ENCODE measurements at regions not wholly inside any gene's neighbourhood (a gene's known extent, or its start where the extent isn't known, plus 50 kb on each side); places are given as distances from the start of the nearest gene placed in this dataset.

- TF ChIP-seq ZBTB49 (tag by site-specific recombination; IDR thresholded peaks at IDR 0.05; ENCODE audit: low read depth) (no peak), ZNF670 (tag by site-specific recombination; IDR thresholded peaks at IDR 0.05; ENCODE audit: low read depth) (no peak), ZIC2 (tag by site-specific recombination; IDR thresholded peaks at IDR 0.05) (no peak), ZNF16 (tag by site-specific recombination; IDR thresholded peaks at IDR 0.05; ENCODE audit: low read depth) (no peak), SP7 (tag by site-specific recombination; IDR thresholded peaks at IDR 0.05) (no peak), ZNF624 (tag by site-specific recombination; IDR thresholded peaks at IDR 0.05) (no peak), EGR2 (tag by site-specific recombination; IDR thresholded peaks at IDR 0.05; ENCODE audit: low read depth) (peak; percentile 83), ZNF140 (tag by site-specific recombination; IDR thresholded peaks at IDR 0.05) (no peak), ZNF202 (tag by site-specific recombination; IDR thresholded peaks at IDR 0.05; ENCODE audit: borderline replicate concordance) (no peak), ZSCAN23 (tag by site-specific recombination; IDR thresholded peaks at IDR 0.05) (no peak), ZBTB17 (tag by site-specific recombination; IDR thresholded peaks at IDR 0.05) (no peak), KLF1 (tag by site-specific recombination; IDR thresholded peaks at IDR 0.05) (no peak), ZNF146 (tag by site-specific recombination; IDR thresholded peaks at IDR 0.05) (no peak), ZFHX2 (tag by site-specific recombination; conservative IDR thresholded peaks at IDR 0.05) (peak; percentile 38; the same call in 1 of the 2 replicates), KLF10 (tag by site-specific recombination; IDR thresholded peaks at IDR 0.05) (no peak)
- TF ChIP-seq, protein P1, sequence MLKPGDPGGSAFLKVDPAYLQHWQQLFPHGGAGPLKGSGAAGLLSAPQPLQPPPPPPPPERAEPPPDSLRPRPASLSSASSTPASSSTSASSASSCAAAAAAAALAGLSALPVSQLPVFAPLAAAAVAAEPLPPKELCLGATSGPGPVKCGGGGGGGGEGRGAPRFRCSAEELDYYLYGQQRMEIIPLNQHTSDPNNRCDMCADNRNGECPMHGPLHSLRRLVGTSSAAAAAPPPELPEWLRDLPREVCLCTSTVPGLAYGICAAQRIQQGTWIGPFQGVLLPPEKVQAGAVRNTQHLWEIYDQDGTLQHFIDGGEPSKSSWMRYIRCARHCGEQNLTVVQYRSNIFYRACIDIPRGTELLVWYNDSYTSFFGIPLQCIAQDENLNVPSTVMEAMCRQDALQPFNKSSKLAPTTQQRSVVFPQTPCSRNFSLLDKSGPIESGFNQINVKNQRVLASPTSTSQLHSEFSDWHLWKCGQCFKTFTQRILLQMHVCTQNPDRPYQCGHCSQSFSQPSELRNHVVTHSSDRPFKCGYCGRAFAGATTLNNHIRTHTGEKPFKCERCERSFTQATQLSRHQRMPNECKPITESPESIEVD (tag by site-specific recombination; IDR thresholded peaks at IDR 0.05) = no peak
- 0 out of 2 replicates have a peak, but pooled peaks cover 2% of the 10 kb centered on the region for H3K9me3 ChIP-seq (ENCODE audit: control insufficient read depth, insufficient read depth, low read depth, low read length)
- H3K4me1 ChIP-seq (ENCODE audit: control insufficient read depth, insufficient read depth, low read length) = no peaks in the 10 kb centered on the region
- POLR2A ChIA-PET = no interaction called here
- H3K36me3 ChIP-seq (ENCODE audit: control insufficient read depth in 2 of 2, insufficient read depth in 1 of 2, low read length in 2 of 2) = no peaks in the 10 kb centered on the region
- H3K27ac ChIP-seq (ENCODE audit: extremely low read depth, low read depth, low read length) = no peak overlapping the region
- H3K4me3 ChIP-seq (ENCODE audit: low read depth, low read length) = no peak overlapping the region
- CTCF ChIA-PET = no interaction called here
These were observed 51.3 kb upstream of the BOD1 start for GRCh38 chr5:173667702-173668101.

GRCh38 chr5:173668245-173668800, 51.9 kb upstream of the BOD1 start:
- TF ChIP-seq ZNF544 (tag by site-specific recombination; IDR thresholded peaks at IDR 0.05) (no peak), PRDM1 (tag by site-specific recombination; IDR thresholded peaks at IDR 0.05) (peak; percentile 94)
- ChIA-PET POLR2A (no interaction called here), CTCF (no interaction called here)
- H3K4me3 ChIP-seq (ENCODE audit: low read depth, low read length) = no peak overlapping the region
- H3K36me3 ChIP-seq (ENCODE audit: control insufficient read depth in 2 of 2, insufficient read depth in 1 of 2, low read length in 2 of 2) = no peaks in the 10 kb centered on the region
- no peaks in the 10 kb centered on the region for H3K4me1 ChIP-seq (ENCODE audit: control insufficient read depth, insufficient read depth, low read length)
- 0 out of 2 replicates have a peak, but pooled peaks cover 2% of the 10 kb centered on the region for H3K9me3 ChIP-seq (ENCODE audit: control insufficient read depth, insufficient read depth, low read depth, low read length)
- H3K27ac ChIP-seq (ENCODE audit: extremely low read depth, low read depth, low read length) = no peak overlapping the region

- ChIA-PET CTCF (no interaction called here), POLR2A (no interaction called here)
- H3K4me3 ChIP-seq (ENCODE audit: low read depth, low read length) = no peak overlapping the region
- no peaks in the 10 kb centered on the region for H3K4me1 ChIP-seq (ENCODE audit: control insufficient read depth, insufficient read depth, low read length)
- H3K9me3 ChIP-seq (ENCODE audit: control insufficient read depth, insufficient read depth, low read depth, low read length) = 0 out of 2 replicates have a peak, but pooled peaks cover 2% of the 10 kb centered on the region
- H3K27ac ChIP-seq (ENCODE audit: extremely low read depth, low read depth, low read length) = no peak overlapping the region
- H3K36me3 ChIP-seq (ENCODE audit: control insufficient read depth in 2 of 2, insufficient read depth in 1 of 2, low read length in 2 of 2) = no peaks in the 10 kb centered on the region
- TF ChIP-seq SETDB1 (IDR thresholded peaks at IDR 0.05; ENCODE audit: insufficient read length, low read length) = peak; percentile 69
- TF ChIP-seq, protein P2, sequence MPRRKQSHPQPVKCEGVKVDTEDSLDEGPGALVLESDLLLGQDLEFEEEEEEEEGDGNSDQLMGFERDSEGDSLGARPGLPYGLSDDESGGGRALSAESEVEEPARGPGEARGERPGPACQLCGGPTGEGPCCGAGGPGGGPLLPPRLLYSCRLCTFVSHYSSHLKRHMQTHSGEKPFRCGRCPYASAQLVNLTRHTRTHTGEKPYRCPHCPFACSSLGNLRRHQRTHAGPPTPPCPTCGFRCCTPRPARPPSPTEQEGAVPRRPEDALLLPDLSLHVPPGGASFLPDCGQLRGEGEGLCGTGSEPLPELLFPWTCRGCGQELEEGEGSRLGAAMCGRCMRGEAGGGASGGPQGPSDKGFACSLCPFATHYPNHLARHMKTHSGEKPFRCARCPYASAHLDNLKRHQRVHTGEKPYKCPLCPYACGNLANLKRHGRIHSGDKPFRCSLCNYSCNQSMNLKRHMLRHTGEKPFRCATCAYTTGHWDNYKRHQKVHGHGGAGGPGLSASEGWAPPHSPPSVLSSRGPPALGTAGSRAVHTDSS (tag by site-specific recombination; IDR thresholded peaks at IDR 0.05) = no peak
These were observed 52.5 kb upstream of the BOD1 start for GRCh38 chr5:173668910-173669309.

All from HEK293 (cell line).